ENCODE measurements at regions not wholly inside any gene's neighbourhood (a gene's known extent, or its start where the extent isn't known, plus 50 kb on each side); places are given as distances from the start of the nearest gene placed in this dataset.

DNA sequence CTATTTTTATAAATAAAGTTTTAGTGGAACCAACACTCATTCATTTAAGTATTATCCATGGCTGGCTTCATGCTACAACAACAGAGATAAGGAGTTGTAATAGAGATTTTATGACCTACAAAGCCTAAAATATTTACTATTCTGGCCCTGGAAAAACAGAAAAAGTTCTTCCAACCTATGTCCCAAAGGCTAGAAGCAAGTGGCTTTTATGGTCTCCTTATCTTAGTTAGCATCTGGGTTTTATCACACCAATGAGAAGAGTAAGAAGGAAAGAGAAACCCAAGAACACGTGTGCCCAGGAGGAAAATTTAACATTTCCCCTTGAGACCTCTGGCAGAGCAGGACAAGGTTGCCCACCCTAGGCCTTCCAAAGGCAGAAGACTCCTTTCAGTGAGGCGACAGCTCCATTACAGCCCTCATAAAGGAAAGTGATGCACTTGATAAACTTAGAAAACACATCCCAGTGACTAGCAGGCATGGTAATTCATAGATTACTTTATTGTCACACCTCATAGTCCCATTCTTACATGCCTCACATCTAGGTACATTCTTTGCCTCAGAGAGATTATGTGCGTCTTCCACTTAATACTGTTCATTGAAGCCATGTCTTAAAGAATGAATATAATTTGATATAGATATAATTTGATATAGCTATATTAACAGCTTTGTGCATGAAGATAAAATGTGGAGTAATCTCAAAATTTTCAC lies 113.2 kb upstream of the ACP3 start:
- Histone ChIP-seq H3K79me2 (ENCODE audit: insufficient read depth, low read length) (no peaks in the 10 kb centered on the region), H3K4me1 (ENCODE audit: insufficient read depth, low read length, severe bottlenecking) (no peaks in the 10 kb centered on the region), H3K27ac (ENCODE audit: low read depth, low read length, poor library complexity, severe bottlenecking) (no peak overlapping the region), H3K9me2 (ENCODE audit: low read depth, low read length) (no peaks in the 10 kb centered on the region), H3K27me3 (ENCODE audit: insufficient read depth, low read length) (no peaks in the 10 kb centered on the region), H3K4me3 (ENCODE audit: low read depth, low read length, poor library complexity, severe bottlenecking) (no peak overlapping the region), H2AFZ (ENCODE audit: low read length) (no peak overlapping the region), H3F3A (ENCODE audit: insufficient read depth, low read length) (no peaks in the 10 kb centered on the region), H3K9me3 (ENCODE audit: low read length) (no peaks in the 10 kb centered on the region), H3K4me2 (ENCODE audit: low read length) (no peak overlapping the region), H3K36me3 (ENCODE audit: insufficient read depth, low read length) (no peaks in the 10 kb centered on the region), H4K20me1 (ENCODE audit: insufficient read depth, low read length) (no peaks in the 10 kb centered on the region), H3K9ac (ENCODE audit: low read length) (no peak overlapping the region)
- TF ChIP-seq, protein P1, sequence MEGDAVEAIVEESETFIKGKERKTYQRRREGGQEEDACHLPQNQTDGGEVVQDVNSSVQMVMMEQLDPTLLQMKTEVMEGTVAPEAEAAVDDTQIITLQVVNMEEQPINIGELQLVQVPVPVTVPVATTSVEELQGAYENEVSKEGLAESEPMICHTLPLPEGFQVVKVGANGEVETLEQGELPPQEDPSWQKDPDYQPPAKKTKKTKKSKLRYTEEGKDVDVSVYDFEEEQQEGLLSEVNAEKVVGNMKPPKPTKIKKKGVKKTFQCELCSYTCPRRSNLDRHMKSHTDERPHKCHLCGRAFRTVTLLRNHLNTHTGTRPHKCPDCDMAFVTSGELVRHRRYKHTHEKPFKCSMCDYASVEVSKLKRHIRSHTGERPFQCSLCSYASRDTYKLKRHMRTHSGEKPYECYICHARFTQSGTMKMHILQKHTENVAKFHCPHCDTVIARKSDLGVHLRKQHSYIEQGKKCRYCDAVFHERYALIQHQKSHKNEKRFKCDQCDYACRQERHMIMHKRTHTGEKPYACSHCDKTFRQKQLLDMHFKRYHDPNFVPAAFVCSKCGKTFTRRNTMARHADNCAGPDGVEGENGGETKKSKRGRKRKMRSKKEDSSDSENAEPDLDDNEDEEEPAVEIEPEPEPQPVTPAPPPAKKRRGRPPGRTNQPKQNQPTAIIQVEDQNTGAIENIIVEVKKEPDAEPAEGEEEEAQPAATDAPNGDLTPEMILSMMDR (IDR thresholded peaks at IDR 0.05; ENCODE audit: low read length): no peak
- TF ChIP-seq EZH2 (IDR thresholded peaks at IDR 0.05; ENCODE audit: borderline replicate concordance, low read length): no peak

DNA sequence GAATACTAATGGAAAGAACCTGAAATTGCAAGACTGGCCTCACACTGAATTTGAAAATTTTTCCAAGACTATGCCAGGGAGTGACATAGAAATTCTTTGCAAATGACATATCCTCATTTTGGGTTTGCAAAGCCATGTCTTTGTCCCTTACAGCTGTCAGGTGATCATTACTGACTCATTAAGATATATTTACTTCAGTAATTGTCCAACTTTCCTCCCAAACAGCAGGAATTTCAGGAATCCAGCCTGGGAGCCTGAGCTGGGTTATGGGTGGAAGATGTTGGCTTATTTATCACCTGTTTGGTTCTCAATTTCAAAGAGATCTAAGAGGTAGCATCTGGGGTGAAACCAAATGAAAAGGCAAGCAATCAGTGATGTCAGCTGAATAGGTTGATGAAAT lies 111.6 kb upstream of the ACP3 start:
- Histone ChIP-seq H3K9me3 (ENCODE audit: low read length) (no peaks in the 10 kb centered on the region), H4K20me1 (ENCODE audit: insufficient read depth, low read length) (no peaks in the 10 kb centered on the region), H3K9ac (ENCODE audit: low read length) (no peak overlapping the region), H3K27ac (ENCODE audit: low read depth, low read length, poor library complexity, severe bottlenecking) (no peak overlapping the region), H3K9me2 (ENCODE audit: low read depth, low read length) (no peaks in the 10 kb centered on the region), H3K4me3 (ENCODE audit: low read depth, low read length, poor library complexity, severe bottlenecking) (no peak overlapping the region), H3F3A (ENCODE audit: insufficient read depth, low read length) (no peaks in the 10 kb centered on the region), H3K4me2 (ENCODE audit: low read length) (no peak overlapping the region), H3K36me3 (ENCODE audit: insufficient read depth, low read length) (no peaks in the 10 kb centered on the region), H3K79me2 (ENCODE audit: insufficient read depth, low read length) (no peaks in the 10 kb centered on the region), H3K27me3 (ENCODE audit: insufficient read depth, low read length) (no peaks in the 10 kb centered on the region), H3K4me1 (ENCODE audit: insufficient read depth, low read length, severe bottlenecking) (no peaks in the 10 kb centered on the region), H2AFZ (ENCODE audit: low read length) (no peak overlapping the region)
- TF ChIP-seq, protein P1 (IDR thresholded peaks at IDR 0.05; ENCODE audit: low read length): no peak
- TF ChIP-seq EZH2 (IDR thresholded peaks at IDR 0.05; ENCODE audit: borderline replicate concordance, low read length): no peak

DNA sequence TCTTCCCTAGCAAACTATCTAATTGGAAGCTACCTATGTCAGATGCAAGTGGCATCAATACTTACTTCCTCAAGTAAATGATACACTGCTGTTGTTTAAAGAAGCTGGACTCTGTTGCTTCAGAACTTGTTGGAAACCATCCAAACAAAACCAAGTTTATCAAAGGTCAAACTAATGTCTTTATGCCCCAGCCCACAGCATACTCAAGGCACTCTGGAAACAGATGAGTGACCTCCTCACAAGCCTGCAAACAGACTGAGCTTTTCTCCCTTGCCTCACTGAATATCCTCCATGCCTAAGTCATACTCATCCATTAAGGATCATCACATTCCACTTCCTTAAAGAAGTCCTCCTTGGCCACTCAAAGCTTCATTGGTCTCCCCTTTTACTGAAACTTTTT lies 107.4 kb upstream of the ACP3 start:
- H3F3A ChIP-seq (ENCODE audit: insufficient read depth, low read length): no peaks in the 10 kb centered on the region
- H3K4me1 ChIP-seq (ENCODE audit: insufficient read depth, low read length, severe bottlenecking): no peaks in the 10 kb centered on the region
- H3K27ac ChIP-seq (ENCODE audit: low read depth, low read length, poor library complexity, severe bottlenecking): no peak overlapping the region
- H3K4me2 ChIP-seq (ENCODE audit: low read length): no peak overlapping the region
- H2AFZ ChIP-seq (ENCODE audit: low read length): no peak overlapping the region
- no peak overlapping the region for H3K4me3 ChIP-seq (ENCODE audit: low read depth, low read length, poor library complexity, severe bottlenecking)
- H3K27me3 ChIP-seq (ENCODE audit: insufficient read depth, low read length): no peaks in the 10 kb centered on the region
- H3K36me3 ChIP-seq (ENCODE audit: insufficient read depth, low read length): no peaks in the 10 kb centered on the region
- H3K79me2 ChIP-seq (ENCODE audit: insufficient read depth, low read length): no peaks in the 10 kb centered on the region
- H3K9me3 ChIP-seq (ENCODE audit: low read length): no peaks in the 10 kb centered on the region
- H3K9ac ChIP-seq (ENCODE audit: low read length): no peak overlapping the region
- H3K9me2 ChIP-seq (ENCODE audit: low read depth, low read length): no peaks in the 10 kb centered on the region
- no peaks in the 10 kb centered on the region for H4K20me1 ChIP-seq (ENCODE audit: insufficient read depth, low read length)
- no peak for TF ChIP-seq EZH2 (IDR thresholded peaks at IDR 0.05; ENCODE audit: borderline replicate concordance, low read length)
- TF ChIP-seq, protein P1 (IDR thresholded peaks at IDR 0.05; ENCODE audit: low read length): no peak
